ENCODE measurements at regions not wholly inside any gene's neighbourhood (a gene's known extent, or its start where the extent isn't known, plus 50 kb on each side); places are given as distances from the start of the nearest gene placed in this dataset.

GRCh38 chr9:26310294-26310693 is 582.3 kb downstream of the CAAP1 start:
- H3K4me1 Mint-ChIP-seq (ENCODE audit: low read depth in 2 of 2) = no peaks in the 10 kb centered on the region
- DNase-seq (no peak), ATAC-seq (replicated peaks) (no peak)
- H3K27ac Mint-ChIP-seq = no peak overlapping the region
- no peaks in the 10 kb centered on the region for H3K27me3 Mint-ChIP-seq
- no peak overlapping the region for H3K4me3 Mint-ChIP-seq
- peaks cover 7 to 27% of the 10 kb centered on the region in 2 donors for H3K9me3 Mint-ChIP-seq
- H3K36me3 Mint-ChIP-seq (ENCODE audit: insufficient read depth) = no peaks in the 10 kb centered on the region

DNA sequence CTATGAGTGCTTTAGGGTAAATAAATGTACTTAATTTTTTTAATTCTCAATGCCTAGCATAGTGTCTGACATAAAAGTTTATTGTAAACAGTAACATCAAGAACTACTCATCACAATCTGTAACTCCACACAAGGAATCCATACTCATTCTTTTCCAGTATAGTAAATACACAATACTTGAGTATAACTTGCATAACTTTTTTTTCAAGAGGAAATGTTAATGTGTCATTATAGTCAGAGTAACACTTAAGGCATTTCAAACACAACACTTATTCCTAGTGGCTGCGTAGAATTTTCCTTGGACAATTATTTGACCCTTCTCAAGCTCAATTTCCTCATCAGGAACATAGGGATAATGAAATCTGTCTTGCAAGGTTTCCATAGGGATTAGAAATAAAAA is 584.3 kb downstream of the CAAP1 start:
- Mint-ChIP-seq H3K36me3 (ENCODE audit: insufficient read depth) (no peaks in the 10 kb centered on the region), H3K9me3 (peaks cover 7 to 27% of the 10 kb centered on the region in 2 donors), H3K4me1 (ENCODE audit: low read depth in 2 of 2) (no peaks in the 10 kb centered on the region), H3K27me3 (no peaks in the 10 kb centered on the region), H3K4me3 (no peak overlapping the region), H3K27ac (no peak overlapping the region)
- ATAC-seq (replicated peaks) (no peak), DNase-seq (no peak)

DNA sequence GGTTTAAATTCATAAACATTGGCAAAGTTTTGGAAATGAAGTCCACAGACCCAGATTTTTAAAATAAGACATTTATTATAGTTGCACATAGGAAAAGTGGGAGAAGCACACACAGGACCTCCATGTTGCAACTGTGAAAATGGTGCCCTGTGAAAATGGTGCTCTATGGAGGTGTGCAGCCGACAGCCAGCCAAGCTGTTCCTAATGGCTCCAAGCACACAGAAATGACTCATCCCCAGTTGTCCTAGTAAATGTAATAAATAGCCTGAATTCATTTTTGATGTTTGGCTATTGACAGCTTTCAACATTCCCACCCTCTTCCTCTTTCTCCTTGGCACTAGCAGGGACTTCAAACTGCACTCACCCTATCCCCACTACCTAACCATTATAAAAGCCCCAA is 590.9 kb downstream of the CAAP1 start:
- H3K36me3 Mint-ChIP-seq (ENCODE audit: insufficient read depth) = no peaks in the 10 kb centered on the region
- H3K27me3 Mint-ChIP-seq = no peaks in the 10 kb centered on the region
- no peak overlapping the region for H3K4me3 Mint-ChIP-seq
- peaks cover 8 to 14% of the 10 kb centered on the region in 2 donors for H3K9me3 Mint-ChIP-seq
- no peak for ATAC-seq (replicated peaks)
- no peaks in the 10 kb centered on the region for H3K4me1 Mint-ChIP-seq (ENCODE audit: low read depth in 2 of 2)
- no peak for DNase-seq
- H3K27ac Mint-ChIP-seq = no peak overlapping the region

DNA sequence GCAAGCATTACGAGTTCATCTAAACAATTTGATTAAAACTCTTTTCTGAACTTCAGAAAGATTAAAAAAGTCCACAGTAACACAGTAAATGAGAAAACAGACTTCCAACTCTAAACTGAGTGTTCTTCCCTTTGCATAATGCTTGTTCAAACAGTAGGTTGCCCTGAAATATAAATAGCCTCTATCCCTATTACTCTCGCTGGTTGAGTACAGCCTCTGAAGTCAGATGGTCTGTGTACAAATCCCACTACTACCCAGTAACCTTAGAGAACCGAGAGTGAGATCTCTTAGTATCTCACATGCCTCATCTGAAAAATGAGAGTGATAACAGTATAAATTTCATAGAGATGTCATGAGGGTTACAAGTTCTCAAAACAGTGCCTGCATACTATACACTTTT is 591.6 kb downstream of the CAAP1 start:
- Mint-ChIP-seq H3K9me3 (peaks cover 8 to 14% of the 10 kb centered on the region in 2 donors), H3K36me3 (ENCODE audit: insufficient read depth) (no peaks in the 10 kb centered on the region), H3K27me3 (no peaks in the 10 kb centered on the region), H3K4me1 (ENCODE audit: low read depth in 2 of 2) (no peaks in the 10 kb centered on the region), H3K4me3 (no peak overlapping the region), H3K27ac (no peak overlapping the region)
- DNase-seq (no peak), ATAC-seq (replicated peaks) (no peak)

- H3K27me3 Mint-ChIP-seq = no peaks in the 10 kb centered on the region
- no peak for DNase-seq
- ATAC-seq (replicated peaks) = no peak
- H3K27ac Mint-ChIP-seq = no peak overlapping the region
- no peak overlapping the region for H3K4me3 Mint-ChIP-seq
- peaks cover 10 to 12% of the 10 kb centered on the region in 2 donors for H3K9me3 Mint-ChIP-seq
- no peaks in the 10 kb centered on the region for H3K4me1 Mint-ChIP-seq (ENCODE audit: low read depth in 2 of 2)
- no peaks in the 10 kb centered on the region for H3K36me3 Mint-ChIP-seq (ENCODE audit: insufficient read depth)
These were observed 595.6 kb downstream of the CAAP1 start for GRCh38 chr9:26296910-26297572.

DNA sequence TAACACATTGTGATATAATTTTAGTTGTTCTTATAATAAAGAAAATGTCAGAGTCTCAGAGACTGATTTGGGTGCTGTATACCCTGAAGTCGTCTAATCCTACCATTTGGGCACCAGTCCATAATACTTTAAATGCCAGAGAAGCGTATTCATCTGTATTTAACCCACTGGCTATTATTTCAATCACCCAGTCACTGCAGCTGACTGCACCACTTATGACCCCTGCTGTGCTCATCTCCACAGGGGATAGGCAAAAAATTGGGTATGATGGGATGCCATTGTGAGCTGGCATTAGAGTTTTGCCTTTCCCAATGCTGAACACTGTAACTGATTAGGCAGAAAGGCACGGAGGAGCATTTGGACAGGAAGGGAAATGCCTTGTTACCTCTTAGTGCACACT is 599.7 kb downstream of the CAAP1 start:
- H3K27ac Mint-ChIP-seq = no peak overlapping the region

DNA sequence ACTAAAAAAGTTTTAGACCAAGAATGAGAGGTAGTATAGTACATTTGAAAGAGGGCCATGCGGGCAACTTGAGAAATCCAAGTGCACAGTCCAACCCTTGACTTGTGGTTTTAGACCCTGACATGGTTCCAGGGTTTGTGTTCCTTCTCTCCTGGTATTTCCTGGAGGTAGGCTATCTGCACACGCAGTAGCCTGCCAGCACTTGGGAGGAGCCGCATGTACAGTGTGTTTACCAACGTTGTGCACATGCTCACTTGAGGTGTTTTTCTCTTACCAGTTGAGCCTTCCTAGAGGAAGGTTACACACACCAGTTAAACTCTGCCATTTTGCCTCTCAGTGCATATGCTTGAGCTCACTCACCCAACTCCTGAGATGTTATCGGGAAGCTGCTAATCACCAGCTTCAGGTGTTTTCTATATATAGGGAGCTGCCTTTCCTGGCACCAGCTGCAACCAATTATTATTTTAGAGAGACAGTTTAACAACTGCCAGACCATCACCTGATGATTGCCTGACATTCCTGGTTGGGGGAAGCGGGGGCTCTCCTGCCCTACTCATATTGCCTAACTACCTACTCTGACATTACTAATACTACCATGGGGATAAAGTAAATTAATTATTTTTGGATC is 593.4 kb upstream of the TUSC1 start:
- H3K9me3 Mint-ChIP-seq = peaks cover 8 to 9% of the 10 kb centered on the region in 2 donors
- no peak overlapping the region for H3K4me3 Mint-ChIP-seq
- no peaks in the 10 kb centered on the region for H3K4me1 Mint-ChIP-seq (ENCODE audit: low read depth in 2 of 2)
- H3K27ac Mint-ChIP-seq = no peak overlapping the region
- ATAC-seq (replicated peaks) (no peak), DNase-seq (no peak)
- H3K36me3 Mint-ChIP-seq (ENCODE audit: insufficient read depth) = no peaks in the 10 kb centered on the region
- H3K27me3 Mint-ChIP-seq = no peaks in the 10 kb centered on the region

More for the DNA sequence above, 599.7 kb downstream of the CAAP1 start:
- no peaks in the 10 kb centered on the region for H3K4me1 Mint-ChIP-seq (ENCODE audit: low read depth in 2 of 2)
- no peak overlapping the region for H3K4me3 Mint-ChIP-seq
- DNase-seq (no peak), ATAC-seq (replicated peaks) (no peak)
- no peaks in the 10 kb centered on the region for H3K27me3 Mint-ChIP-seq
- H3K36me3 Mint-ChIP-seq (ENCODE audit: insufficient read depth) = no peaks in the 10 kb centered on the region
- H3K9me3 Mint-ChIP-seq = peaks cover 11 to 18% of the 10 kb centered on the region in 2 donors

GRCh38 chr9:26266146-26266793 is 588.0 kb upstream of the TUSC1 start:
- H3K9me3 Mint-ChIP-seq = peaks cover 6 to 13% of the 10 kb centered on the region in 2 donors
- DNase-seq = no peak
- H3K27me3 Mint-ChIP-seq = no peaks in the 10 kb centered on the region
- no peak overlapping the region for H3K4me3 Mint-ChIP-seq
- no peaks in the 10 kb centered on the region for H3K4me1 Mint-ChIP-seq (ENCODE audit: low read depth in 2 of 2)
- H3K27ac Mint-ChIP-seq = no peak overlapping the region
- no peak for ATAC-seq (replicated peaks)
- no peaks in the 10 kb centered on the region for H3K36me3 Mint-ChIP-seq (ENCODE audit: insufficient read depth)

DNA sequence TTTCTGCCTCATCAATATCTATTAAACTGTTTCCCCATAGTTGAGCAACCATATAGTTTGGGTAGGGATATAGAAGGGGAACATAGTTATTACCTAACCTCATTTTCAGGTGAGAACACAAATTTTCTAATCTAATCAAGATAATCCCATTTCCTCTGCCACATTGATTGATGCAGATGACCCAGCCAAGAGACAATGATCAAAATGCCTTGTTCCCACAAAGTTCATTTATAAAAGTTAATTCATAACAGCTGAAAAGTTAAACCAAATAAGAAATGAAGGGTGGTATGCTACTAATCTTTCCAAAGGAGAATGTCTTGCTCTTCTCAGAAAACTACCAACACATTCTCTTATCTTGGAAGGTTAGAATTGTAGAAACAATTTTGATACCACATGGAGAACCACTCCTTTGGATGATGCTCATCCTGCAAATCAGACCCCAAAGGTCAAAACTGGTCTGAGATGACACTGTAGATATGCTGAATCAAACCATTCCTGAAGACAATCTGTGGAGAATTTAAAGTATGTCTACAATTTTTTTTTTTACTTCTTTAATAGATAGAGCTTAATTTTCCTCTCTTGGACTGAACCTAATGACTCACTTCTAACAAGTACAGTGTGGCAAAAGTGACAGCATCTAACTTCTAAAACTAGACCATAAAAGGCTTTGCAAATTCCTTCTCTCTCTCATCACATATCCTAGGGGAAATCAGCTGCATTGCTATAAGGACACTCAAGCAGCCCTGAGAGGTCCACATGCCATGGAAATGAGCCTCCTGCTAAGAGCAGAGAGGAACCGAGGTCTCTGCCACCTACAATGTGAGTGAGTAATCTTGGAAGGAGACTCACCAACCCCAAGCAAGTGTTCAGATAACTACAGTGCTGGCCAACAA is 586.7 kb upstream of the TUSC1 start:
- no peak overlapping the region for H3K27ac Mint-ChIP-seq
- H3K9me3 Mint-ChIP-seq = peaks cover 6 to 12% of the 10 kb centered on the region in 2 donors

GRCh38 chr9:26263478-26263877 is 585.2 kb upstream of the TUSC1 start:
- no peak overlapping the region for H3K4me3 Mint-ChIP-seq
- no peak for DNase-seq
- H3K4me1 Mint-ChIP-seq (ENCODE audit: low read depth in 2 of 2) = no peaks in the 10 kb centered on the region
- no peak for ATAC-seq (replicated peaks)
- H3K27me3 Mint-ChIP-seq = no peaks in the 10 kb centered on the region
- H3K27ac Mint-ChIP-seq = no peak overlapping the region
- no peaks in the 10 kb centered on the region for H3K36me3 Mint-ChIP-seq (ENCODE audit: insufficient read depth)
- H3K9me3 Mint-ChIP-seq = peaks cover 6 to 12% of the 10 kb centered on the region in 2 donors

More for the DNA sequence above, 586.7 kb upstream of the TUSC1 start:
- ATAC-seq (replicated peaks) (no peak), DNase-seq (no peak)
- Mint-ChIP-seq H3K4me1 (ENCODE audit: low read depth in 2 of 2) (no peaks in the 10 kb centered on the region), H3K27me3 (no peaks in the 10 kb centered on the region), H3K4me3 (no peak overlapping the region), H3K36me3 (ENCODE audit: insufficient read depth) (no peaks in the 10 kb centered on the region)

- no peak for DNase-seq
- ATAC-seq (replicated peaks) = no peak
- no peaks in the 10 kb centered on the region for H3K4me1 Mint-ChIP-seq (ENCODE audit: low read depth in 2 of 2)
- H3K9me3 Mint-ChIP-seq = peaks cover 6 to 12% of the 10 kb centered on the region in 2 donors
- H3K27ac Mint-ChIP-seq = no peak overlapping the region
- H3K27me3 Mint-ChIP-seq = no peaks in the 10 kb centered on the region
- H3K36me3 Mint-ChIP-seq (ENCODE audit: insufficient read depth) = no peaks in the 10 kb centered on the region
- no peak overlapping the region for H3K4me3 Mint-ChIP-seq
These were observed 584.3 kb upstream of the TUSC1 start for GRCh38 chr9:26262421-26263107.

DNA sequence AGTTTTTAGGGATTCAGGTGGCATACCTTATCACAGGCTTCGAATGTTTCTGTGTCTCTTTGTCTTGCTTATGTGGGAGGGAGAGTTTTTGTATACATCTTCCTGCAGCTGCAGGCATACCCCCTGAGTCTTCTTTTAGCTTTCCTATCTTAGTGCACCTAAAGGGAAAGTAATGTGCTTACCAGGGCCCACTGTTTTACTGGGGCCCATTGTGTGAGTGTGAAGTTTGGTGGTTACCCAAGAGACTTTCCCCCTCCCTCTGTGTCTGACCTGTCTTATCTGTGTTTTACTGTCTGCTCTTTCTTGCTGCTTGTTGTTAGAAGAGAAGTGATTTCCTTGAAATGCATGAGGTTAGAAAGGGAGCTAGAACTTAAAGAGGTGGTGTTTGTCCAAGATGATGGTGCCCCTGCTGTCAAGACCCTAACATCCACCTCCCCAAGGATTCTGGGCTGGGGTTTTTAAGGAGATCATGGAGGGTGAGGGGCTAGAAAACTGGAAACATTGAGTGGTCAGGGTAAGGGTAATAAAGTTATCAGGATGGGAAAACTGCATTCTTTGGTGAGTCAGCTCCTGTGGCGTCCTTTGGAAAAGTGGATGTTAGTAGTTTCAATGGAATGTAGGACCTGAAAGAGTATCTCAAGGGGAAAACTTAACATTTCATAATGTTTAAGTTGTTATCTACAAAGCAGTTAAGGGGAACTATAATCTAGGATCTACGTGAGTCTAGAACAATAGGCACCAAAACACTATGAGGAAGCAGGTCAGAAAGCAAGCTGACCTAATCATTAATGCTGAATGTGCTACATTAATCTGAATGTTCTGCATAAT is 583.5 kb upstream of the TUSC1 start:
- H3K4me3 Mint-ChIP-seq = no peak overlapping the region
- no peak for DNase-seq
- no peaks in the 10 kb centered on the region for H3K27me3 Mint-ChIP-seq
- no peaks in the 10 kb centered on the region for H3K36me3 Mint-ChIP-seq (ENCODE audit: insufficient read depth)
- no peak for ATAC-seq (replicated peaks)
- H3K9me3 Mint-ChIP-seq = peaks cover 6 to 8% of the 10 kb centered on the region in 2 donors
- no peak overlapping the region for H3K27ac Mint-ChIP-seq
- H3K4me1 Mint-ChIP-seq (ENCODE audit: low read depth in 2 of 2) = no peaks in the 10 kb centered on the region

All from effector memory CD8-positive, alpha-beta T cell (primary cell).